Activated T-cell treated with anti-CD3 and anti-CD28 coated beads for 1 hour (primary cell): ENCODE measurements at regions not wholly inside any gene's neighbourhood (a gene's known extent, or its start where the extent isn't known, plus 50 kb on each side); places are given as distances from the start of the nearest gene placed in this dataset.

Experiments
- DNase-seq: peaks from one replicate; pipeline ENCODE4 v3.0.0-alpha.2; 2020; ENCODE audit warnings: low read depth

DNA sequence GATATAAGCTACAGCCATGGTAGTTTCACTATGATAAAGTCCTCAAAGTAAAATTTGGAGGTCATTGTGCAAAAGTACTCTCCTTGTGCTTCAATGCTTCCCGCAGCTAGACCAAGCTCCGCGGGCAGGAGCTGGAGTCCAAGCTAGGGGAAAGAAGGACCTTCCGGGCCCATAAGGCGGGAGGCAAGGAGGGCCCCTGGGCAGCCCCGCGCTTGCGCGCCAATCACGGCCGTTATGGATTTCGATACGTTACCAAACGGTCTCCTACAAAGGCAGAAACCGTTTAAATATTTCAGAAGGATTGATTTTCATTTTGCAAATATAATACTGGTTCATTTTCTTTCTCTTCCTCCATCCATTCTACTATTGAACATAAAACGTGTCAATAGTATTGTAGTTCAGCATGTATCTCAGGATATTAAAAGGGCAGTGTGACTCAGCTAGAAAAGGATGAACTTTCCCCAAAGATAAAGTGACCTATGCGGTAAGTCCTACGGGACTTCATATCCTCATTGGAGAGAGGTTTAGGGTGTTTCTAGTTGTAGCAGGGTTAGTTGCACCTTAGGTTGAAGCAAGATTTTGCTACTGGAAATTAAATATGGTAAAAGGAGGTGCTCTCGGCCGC lies 128.0 kb downstream of the KIF20B start:
- DNase-seq: no peak

DNA sequence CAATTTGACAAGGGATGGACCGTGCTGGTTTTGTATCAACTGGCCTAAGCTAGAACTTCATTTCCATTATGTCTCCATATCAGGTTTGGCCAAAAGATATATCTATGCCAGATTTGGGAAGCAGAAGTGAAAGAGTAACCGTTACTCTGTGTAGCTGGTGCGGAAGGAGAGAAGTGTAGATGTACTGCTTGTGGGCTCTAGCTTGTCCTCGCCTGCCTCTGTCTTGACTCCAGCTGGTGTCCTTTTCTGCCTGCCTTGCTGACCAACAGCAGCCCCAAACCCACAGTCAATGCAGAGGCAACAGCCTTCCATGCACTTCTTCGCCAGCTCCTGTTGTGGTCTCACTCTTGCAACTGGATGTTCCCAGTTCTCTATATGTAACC lies 128.5 kb downstream of the KIF20B start:
- no peak for DNase-seq

DNA sequence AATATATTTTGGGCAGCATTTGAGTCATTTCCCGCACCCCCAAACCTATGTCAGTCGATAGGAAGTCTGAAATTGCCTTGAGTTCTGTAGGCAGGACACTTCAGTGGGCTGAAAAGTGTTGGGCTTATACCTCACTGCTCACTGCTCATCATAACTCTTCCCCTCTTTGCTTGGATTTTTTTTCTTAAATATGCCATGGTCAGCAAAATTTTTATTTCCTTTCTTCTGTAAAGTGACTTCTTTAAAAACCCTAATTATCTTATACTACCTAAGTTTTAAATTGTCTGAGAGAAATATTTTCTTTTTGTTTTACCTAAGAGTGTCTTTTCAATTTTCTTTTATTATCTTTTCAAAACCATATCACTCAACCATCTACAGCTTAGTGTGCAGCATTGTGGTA lies 129.2 kb downstream of the KIF20B start:
- DNase-seq: no peak

DNA sequence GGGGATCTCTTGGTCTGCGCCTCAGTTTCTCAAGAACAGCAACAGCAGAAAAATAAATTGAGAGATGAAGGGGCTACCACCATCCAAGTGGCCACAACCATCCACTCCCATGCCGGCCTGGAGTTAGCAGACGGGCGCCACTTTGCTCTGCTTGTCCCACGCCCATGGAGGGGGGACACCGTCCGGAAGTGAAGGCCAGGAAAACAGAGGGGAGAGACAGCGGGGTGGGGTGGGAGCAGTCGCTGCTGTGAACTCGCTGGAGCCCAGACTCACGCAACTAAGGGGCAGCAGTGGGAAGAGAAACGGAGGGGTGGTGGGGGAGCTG lies 135.4 kb downstream of the KIF20B start:
- DNase-seq: no peak

DNA sequence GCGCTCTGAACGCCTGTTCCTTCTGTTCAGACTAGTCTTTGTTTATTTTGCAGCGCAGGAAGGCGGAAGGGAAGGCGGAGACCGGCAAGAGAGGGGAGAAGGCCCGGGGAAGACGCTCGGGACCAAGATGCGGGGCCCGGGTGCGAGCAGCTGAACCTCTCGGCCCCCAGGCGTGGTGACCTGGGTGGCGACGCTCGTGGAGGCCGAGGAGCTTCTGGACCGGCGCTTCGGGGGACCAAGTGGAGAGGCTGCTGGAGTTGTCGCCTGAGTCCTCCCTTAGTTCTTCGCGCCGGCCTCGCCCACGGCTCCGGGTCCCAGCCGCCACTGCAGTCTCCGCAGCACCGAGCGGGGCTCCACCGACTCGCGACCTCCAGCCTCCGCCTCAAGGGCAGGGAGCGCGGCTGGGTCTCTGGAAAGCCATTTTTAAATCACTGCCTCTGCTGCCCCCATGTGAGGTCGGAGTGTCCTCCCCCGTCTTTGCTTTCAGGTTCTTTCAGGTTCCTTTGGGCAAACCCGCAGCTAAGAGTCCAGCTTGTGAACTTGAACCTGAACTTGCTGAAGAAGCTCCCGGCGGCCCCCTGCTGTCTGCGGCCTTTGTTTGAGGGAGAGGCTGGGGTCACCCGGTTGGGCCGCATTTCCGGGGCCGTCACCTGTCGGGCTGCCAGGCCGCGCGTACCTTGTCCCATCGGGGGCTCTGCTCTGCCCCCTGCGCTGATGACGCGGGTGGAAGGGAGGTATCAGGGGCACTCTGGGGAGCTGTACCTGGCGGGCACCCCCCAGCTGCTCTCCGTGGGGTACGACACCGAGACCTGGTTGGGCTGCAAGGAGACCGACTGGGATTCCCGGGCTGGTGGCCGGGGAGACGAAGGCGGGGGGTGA lies 136.0 kb downstream of the KIF20B start:
- peak; percentile 7 for DNase-seq

DNA sequence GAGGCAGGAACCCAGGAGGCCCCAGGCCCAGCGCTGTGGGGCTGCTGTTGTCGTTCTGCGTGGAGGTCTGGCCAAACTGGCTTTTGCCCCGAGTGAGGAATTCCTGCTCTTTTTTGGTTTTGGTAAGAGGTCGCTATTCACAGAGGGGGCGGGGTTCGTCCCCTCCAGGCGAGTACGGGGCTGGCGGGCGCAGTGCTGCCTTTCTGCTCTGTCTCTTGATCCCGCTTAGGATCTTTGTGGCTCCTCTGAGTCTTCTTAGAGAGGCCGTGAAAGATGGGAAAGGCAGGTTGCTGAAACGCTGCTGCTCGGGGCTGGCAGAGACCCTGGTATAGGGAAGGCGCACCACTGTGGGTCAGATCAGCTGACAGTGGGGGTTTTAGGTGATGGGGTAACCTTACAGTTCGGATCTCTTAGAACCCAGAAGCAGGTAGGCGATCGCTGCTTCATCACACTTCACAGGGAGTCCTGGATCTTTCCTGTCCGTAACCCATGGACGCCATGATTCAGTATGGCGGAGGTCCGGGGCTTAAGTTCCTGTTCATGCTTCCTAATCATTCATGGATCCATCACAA lies 136.7 kb downstream of the KIF20B start:
- no peak for DNase-seq

DNA sequence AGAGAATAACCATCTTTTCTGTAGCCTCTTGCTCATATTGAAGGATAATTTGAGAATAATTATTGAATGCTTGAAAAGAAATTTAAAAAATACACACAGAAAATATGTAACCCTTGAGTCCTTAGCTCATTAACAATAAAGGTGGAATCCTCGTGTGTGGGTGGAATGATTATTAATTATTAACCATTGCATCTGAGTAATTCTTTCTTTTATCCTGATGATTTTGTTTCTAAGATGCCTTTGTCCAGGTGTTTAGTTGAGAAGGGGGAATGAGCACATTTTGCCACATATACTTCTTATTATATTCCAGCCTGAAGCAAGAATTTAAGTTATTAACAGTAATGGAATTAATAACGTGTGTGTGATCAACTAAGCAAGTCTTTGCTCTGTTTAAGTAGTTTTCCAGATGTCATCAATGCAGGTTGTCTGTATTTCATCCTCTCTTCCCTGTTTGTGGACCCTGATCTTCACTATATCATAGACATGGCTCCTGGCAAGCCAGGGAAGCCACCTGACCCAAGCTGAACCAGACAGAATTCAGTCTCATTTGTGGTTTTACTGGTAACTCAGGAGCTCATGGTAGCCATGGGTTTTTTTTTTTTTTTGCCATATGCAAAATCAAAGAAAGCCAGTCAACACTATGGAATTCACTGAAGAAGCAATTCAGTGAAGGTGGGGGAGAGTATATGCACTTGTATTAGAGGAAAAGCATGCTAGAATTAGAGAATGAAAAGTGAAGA lies 144.3 kb downstream of the KIF20B start:
- DNase-seq: no peak

DNA sequence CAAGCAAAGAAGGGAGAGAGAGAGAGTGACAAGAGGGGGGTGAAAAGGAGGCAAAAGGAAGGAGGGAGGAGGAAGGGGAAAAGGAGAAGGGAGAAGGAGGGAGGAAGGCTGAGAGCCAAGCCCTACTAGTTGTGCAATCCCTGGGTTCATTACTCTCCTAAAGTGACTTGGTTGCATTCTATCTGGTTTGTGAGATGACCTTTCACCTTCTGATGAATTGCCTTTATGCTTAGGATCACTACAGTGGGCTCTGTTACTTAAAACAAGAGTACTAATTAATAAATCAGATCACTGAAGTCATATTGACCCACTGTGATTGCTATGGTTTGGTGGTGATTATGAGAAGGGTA lies 144.9 kb downstream of the KIF20B start:
- no peak for DNase-seq

DNA sequence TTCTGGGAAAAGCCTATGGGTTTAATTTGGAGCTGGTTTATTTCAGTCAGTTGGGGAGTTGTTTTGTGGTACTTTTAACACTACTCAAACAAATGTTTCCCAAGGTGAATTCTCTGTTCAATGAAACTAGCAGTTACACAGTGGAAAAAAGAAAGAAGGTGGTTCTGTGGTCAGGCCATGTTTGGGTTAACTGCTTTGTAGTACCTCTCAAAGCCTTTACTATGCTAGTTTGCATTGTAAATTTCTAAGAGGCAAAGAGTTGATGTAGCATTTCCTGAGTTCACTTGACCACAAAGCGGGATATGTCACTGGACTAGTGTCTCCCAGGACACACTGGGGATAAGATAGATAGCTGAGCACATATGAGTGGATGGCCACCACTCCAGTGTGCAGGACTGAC lies 145.4 kb downstream of the KIF20B start:
- no peak for DNase-seq

DNA sequence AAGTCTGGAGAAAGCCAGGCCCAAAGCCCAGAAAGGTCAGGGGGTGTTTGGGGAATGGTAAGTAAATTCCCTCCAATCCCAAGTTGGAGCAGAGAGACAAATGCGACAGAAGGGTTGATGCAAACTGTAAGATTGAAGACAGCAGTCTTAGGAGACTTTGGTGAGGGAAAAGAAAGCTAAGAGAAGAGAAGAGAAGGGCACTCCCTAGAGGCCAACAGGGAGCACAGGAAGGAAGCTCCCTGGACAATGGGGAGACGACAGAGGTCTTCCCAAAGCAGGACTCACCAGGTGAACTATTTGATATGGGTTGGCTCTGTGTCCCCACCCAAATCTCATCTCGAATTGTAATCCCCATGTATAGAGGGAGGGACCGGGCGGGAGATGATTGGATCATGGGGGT lies 151.5 kb downstream of the KIF20B start:
- no peak for DNase-seq

DNA sequence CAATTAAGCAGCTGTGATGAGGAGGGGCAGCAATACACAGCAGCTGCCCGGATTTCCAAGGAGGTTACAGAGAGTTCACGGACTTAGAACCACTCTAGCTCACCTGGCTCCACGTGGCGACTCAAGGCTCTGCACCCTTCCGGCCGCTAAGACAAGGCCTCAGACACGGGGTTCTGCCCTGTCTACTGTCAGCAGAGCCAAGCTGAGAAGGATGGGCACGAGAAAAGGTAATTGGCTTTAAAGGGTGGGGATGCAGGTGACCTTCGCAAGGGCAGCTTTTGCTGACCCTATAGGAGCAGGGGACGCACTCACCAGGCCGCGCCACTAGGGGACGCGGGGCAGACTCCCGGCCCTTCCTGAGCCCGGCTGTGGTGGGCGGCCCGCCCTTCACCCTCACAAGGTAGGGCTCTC lies 152.4 kb downstream of the KIF20B start:
- no peak for DNase-seq

DNA sequence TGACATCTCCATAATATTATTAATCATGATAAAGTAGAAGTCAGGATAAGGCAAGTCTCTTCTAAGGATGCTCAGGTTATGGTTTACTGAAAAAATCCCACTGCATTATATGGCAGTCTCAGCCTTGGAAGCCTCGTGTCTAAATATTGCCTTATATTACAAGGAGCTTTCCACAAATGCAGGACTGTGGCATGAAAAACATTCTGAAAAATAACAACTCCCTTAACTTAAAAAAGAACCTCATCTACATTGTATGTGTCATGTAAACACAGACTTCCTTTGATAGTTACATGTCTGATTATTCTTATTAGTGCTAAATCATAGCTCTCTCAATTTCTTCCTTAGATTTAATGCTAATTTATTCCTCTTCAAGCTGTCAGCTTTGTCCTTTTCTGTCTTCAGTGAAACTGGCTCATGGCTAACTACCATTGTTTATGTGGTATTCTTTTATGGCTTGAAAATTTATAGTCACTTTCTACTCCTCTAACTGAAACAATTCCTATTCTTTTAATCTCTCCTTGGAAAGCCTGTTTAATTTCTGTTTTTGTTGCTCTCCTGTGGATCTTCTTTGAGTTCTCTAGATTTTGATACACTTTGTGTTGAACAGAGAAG lies 156.1 kb downstream of the KIF20B start:
- DNase-seq: no peak

DNA sequence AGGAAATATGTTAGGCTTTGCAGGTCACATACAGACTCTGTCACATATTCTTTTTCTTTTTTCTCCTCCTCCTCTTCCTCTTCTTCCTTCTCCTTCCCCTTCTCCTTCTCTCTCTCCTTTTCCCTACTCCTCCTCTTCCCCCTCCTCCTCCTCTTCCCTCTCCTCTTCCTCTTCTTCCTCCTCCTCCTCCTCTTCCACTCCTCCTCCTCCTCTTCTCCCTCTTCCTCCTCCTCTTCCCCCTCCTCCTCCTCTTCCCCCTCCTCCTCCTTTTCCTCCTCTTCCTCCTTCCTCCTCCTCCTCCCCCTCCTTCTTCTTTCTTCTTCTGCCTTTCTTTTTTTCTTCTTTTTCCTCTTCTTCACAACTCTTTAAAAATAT lies 159.8 kb downstream of the KIF20B start:
- no peak for DNase-seq

DNA sequence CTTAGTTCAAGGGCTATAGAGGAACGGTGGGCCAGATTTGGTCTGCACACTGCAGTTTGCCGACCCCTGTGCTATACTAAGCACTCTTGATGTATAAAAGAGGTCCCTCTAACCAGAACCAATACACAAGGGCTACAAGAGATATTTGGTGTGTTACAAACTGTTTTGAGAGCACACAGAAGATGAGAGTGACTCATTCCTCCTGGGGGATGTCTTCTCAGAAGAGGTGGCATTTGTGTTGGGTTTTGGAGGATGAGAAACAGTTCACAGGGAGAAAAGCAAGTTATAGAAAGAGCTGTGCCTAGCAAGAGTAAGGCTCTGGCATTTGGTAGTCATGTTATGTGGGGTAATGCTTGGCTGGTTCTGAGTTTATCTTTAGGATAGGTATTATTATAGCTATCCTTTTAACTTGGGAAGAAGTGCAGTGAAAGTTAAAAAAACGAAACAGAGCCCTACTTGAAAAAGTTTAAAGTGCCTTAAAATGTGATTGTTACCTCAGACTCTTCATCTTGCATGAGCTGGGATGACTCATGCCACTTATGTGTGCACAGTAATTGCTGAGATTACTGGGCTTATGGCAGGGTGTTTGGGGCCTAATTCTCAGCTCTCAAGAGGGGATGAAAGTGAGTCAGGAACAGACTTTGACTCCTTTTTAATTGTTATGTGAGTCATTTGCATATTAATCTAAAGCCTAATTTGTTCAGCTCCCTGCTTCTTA lies 160.4 kb downstream of the KIF20B start:
- no peak for DNase-seq

DNA sequence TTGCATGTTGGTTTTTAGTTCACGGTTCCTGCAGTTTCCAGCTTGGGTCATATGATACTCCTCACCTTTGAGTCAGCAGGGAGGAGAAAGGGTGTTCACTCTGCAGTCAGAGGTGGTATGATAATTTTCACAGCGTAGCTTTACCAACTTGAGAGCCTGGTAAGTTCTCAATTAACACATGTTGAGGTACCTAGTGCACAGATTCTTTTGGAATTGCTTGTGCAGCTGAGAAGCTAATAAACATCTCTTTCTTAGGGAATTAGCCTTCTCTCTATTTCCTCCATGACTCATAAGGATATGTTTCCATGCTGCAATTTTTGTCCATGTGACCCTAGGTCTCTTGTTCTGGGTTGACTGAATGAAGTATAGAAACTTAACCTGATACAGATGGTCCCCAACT lies 166.6 kb downstream of the KIF20B start:
- no peak for DNase-seq

DNA sequence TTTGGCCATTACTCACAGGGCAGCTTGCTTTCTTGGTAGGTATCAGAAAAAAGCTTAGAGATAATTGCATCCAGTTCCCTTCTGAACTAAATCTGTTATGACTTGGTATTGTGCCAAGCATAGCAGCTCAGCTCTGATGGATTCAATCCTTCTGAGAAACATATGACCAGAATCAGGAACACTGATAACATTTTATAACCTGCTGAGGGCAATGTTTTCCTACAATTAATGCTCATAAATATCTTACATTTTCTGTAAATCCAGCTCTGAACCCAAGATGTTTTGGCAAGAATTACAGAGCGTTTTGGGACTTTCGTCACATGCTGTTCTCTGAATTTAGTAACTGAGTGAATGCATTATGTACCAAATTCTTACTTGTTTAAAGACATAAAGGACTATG lies 167.8 kb downstream of the KIF20B start:
- DNase-seq: no peak

DNA sequence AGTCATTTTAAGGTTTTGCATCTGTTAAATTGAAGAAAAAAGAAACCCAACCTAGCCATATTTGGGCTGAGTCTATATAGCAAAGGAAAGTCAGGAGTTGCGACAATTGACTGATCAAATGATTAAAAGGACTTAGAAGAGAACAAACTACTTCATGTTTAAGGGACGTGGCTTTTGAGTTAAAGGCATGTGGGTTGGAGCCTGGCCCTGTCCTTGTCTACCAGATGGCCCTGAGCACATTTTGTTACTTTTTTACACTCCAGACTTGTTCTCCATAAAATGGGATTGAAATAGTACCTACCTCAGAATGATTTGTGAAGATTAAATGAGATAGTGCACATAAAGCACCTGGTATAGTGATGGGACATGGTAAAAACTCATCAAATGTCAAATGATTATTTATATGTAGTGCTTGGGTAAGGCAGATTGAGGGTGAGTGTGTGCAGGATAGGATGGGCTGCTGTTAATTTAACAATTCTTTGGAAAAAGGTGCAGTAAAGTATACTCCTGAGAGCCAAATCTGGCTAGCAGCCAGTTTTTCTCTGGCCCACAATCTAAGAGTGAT lies 168.3 kb downstream of the KIF20B start:
- no peak for DNase-seq

DNA sequence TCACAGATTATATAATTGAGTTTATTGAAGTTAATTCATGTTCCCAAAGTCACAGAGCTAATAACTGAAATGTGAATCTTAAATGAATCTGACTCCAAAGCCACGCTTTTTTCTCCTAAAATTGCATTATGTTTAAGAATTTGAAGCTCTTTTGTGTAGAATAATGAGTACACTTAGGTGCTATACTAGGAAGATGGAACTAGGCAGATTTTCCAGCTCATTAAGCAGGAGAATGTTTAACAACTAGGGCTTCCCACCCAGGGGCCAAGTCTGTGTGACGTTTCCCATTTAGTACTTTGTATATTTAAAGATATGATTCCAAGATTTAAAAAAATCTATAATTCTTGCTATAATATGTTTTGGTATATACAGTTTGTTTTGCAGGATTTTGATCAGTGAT lies 169.5 kb downstream of the KIF20B start:
- no peak for DNase-seq

DNA sequence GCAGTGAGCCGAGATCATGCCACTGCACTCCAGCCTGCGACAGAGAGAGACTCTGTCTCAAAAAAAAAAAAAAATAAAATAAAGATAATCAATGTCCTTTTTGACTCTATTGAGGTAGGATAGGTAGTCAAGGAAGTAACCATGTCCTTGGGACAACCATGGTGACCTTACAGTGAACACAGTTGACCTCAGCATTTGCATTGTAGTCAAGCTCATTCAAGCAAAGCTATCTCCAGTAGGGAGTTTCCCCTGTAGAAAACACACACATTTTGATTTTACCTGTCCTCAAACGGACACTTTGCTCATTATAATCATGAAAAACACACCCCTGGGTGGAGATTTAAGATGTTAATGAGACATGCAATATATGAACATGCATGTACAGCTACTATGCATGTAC lies 171.7 kb downstream of the KIF20B start:
- DNase-seq: no peak

DNA sequence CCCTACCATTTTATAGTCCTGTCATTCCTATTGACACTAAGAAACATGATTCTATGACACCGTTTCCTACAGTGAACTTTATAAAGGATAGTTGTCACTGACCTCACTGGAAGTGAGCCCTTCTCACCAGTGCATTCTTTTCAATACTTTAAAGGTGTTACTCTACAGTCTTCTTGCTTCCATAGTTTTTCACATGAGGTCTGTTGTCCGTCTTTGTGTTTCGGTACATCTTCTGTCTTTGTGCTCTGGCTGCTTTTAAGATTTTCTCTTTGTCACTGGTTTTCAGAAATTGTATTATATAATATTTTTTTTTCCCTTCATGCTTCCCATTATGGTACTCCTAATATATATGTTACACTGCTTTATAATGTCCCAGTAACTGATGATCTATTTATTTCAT lies 174.2 kb downstream of the KIF20B start:
- DNase-seq: no peak

DNA sequence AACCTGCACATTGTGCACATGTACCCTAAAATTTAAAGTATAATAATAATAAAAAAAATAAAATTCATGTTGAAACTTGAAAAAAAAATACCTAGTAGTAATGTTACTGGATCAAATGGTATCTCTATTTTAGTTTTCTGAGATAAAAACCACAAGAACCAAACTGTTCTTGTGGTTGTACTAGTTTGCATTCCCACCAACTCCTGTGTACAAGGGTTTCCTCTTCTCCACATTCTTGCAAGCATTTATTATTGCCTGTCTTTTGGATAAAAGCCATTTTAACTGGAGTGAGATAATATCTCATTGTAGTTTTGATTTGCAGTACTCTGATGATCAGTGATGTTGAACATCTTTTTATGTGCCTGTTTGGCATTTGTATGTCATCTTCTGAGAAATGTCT lies 177.7 kb downstream of the KIF20B start:
- DNase-seq: no peak

DNA sequence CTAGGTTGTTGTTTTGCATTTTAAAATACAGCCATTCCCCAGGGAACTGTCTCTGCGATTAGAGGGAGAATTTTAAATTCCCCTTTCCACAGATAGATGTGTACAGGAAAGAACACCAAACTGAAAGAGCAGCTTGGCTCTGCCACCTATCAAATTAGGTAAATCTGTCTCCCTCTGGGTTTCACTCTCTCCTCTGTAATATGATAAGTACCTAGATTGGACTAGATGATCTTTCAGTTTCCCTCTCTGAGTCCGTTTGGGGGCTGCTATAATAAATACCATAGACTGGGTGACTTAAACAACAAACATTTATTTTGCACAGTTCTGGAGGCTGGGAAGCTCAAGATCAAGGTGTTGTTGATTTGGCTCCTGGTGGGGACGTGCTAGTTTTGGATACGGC lies 186.0 kb downstream of the KIF20B start:
- no peak for DNase-seq
